ENCODE measurements at regions not wholly inside any gene's neighbourhood (a gene's known extent, or its start where the extent isn't known, plus 50 kb on each side); places are given as distances from the start of the nearest gene placed in this dataset.

GRCh38 chr17:77763023-77763422 is 195.5 kb upstream of the TNRC6C start:
- no peak for TF ChIP-seq YY1 (IDR thresholded peaks at IDR 0.05; ENCODE audit: low read depth)
- no peak for TF ChIP-seq EGR1 (IDR thresholded peaks at IDR 0.05)
- no peak for TF ChIP-seq TEAD4 (IDR thresholded peaks at IDR 0.05)
- TF ChIP-seq NFIC (IDR thresholded peaks at IDR 0.05) = no peak
- TF ChIP-seq REST (IDR thresholded peaks at IDR 0.05; ENCODE audit: low read depth) = no peak
- TF ChIP-seq RAD21 (IDR thresholded peaks at IDR 0.05; ENCODE audit: low read depth) = no peak
- TF ChIP-seq TAF1 (IDR thresholded peaks at IDR 0.05; ENCODE audit: low read depth) = no peak
- no peak for TF ChIP-seq MAX (IDR thresholded peaks at IDR 0.05)
- no peak for TF ChIP-seq ZBTB7A (IDR thresholded peaks at IDR 0.05; ENCODE audit: low read depth)
- no peak for TF ChIP-seq EP300 (IDR thresholded peaks at IDR 0.05; ENCODE audit: borderline replicate concordance)
- TF ChIP-seq FOXM1 (IDR thresholded peaks at IDR 0.05; ENCODE audit: borderline replicate concordance, low read depth) = no peak
- TF ChIP-seq CEBPB (IDR thresholded peaks at IDR 0.05) = no peak
- TF ChIP-seq CREB1 (IDR thresholded peaks at IDR 0.05; ENCODE audit: low read depth) = no peak
- TF ChIP-seq USF1 (IDR thresholded peaks at IDR 0.05) = no peak
- TF ChIP-seq TCF12 (IDR thresholded peaks at IDR 0.05; ENCODE audit: low read depth) = no peak

- no peak for TF ChIP-seq CREB1 (IDR thresholded peaks at IDR 0.05; ENCODE audit: low read depth)
- TF ChIP-seq MAX (IDR thresholded peaks at IDR 0.05) = no peak
- no peak for TF ChIP-seq REST (IDR thresholded peaks at IDR 0.05; ENCODE audit: low read depth)
- no peak for TF ChIP-seq RAD21 (IDR thresholded peaks at IDR 0.05; ENCODE audit: low read depth)
- TF ChIP-seq TCF12 (IDR thresholded peaks at IDR 0.05; ENCODE audit: low read depth) = no peak
- no peak for TF ChIP-seq NFIC (IDR thresholded peaks at IDR 0.05)
- no peak for TF ChIP-seq USF1 (IDR thresholded peaks at IDR 0.05)
- TF ChIP-seq TAF1 (IDR thresholded peaks at IDR 0.05; ENCODE audit: low read depth) = no peak
- TF ChIP-seq EP300 (IDR thresholded peaks at IDR 0.05; ENCODE audit: borderline replicate concordance) = no peak
- TF ChIP-seq EGR1 (IDR thresholded peaks at IDR 0.05) = no peak
- no peak for TF ChIP-seq FOXM1 (IDR thresholded peaks at IDR 0.05; ENCODE audit: borderline replicate concordance, low read depth)
Measured at GRCh38 chr17:77763575-77763974, 194.9 kb upstream of the TNRC6C start.

- TF ChIP-seq CEBPB (IDR thresholded peaks at IDR 0.05) (no peak), EGR1 (IDR thresholded peaks at IDR 0.05) (no peak), NFIC (IDR thresholded peaks at IDR 0.05) (no peak), TAF1 (IDR thresholded peaks at IDR 0.05; ENCODE audit: low read depth) (no peak), YY1 (IDR thresholded peaks at IDR 0.05; ENCODE audit: low read depth) (no peak), CREB1 (IDR thresholded peaks at IDR 0.05; ENCODE audit: low read depth) (no peak), REST (IDR thresholded peaks at IDR 0.05; ENCODE audit: low read depth) (no peak)
Measured at GRCh38 chr17:77765292-77765691, 193.2 kb upstream of the TNRC6C start.

GRCh38 chr17:77767148-77767547 is 191.4 kb upstream of the TNRC6C start:
- no peak for TF ChIP-seq TCF12 (IDR thresholded peaks at IDR 0.05; ENCODE audit: low read depth)
- TF ChIP-seq CREB1 (IDR thresholded peaks at IDR 0.05; ENCODE audit: low read depth) = no peak
- no peak for TF ChIP-seq EP300 (IDR thresholded peaks at IDR 0.05; ENCODE audit: borderline replicate concordance)
- no peak for TF ChIP-seq USF1 (IDR thresholded peaks at IDR 0.05)
- no peak for TF ChIP-seq EGR1 (IDR thresholded peaks at IDR 0.05)
- no peak for TF ChIP-seq TEAD4 (IDR thresholded peaks at IDR 0.05)
- TF ChIP-seq YY1 (IDR thresholded peaks at IDR 0.05; ENCODE audit: low read depth) = no peak
- no peak for TF ChIP-seq MAX (IDR thresholded peaks at IDR 0.05)
- TF ChIP-seq NFIC (IDR thresholded peaks at IDR 0.05) = no peak
- TF ChIP-seq RAD21 (IDR thresholded peaks at IDR 0.05; ENCODE audit: low read depth) = no peak
- no peak for TF ChIP-seq CEBPB (IDR thresholded peaks at IDR 0.05)
- TF ChIP-seq REST (IDR thresholded peaks at IDR 0.05; ENCODE audit: low read depth) = no peak
- no peak for TF ChIP-seq FOXM1 (IDR thresholded peaks at IDR 0.05; ENCODE audit: borderline replicate concordance, low read depth)
- TF ChIP-seq ZBTB7A (IDR thresholded peaks at IDR 0.05; ENCODE audit: low read depth) = no peak
- no peak for TF ChIP-seq TAF1 (IDR thresholded peaks at IDR 0.05; ENCODE audit: low read depth)

Data from Ishikawa (cell line).